DOHH2 (cell line): ENCODE measurements at regions not wholly inside any gene's neighbourhood (a gene's known extent, or its start where the extent isn't known, plus 50 kb on each side); places are given as distances from the start of the nearest gene placed in this dataset.

Experiments used
- CTCF ChIP-seq: fragments of 200-600 bp; sonication (generic); IDR thresholded peaks from one replicate; pipeline ENCODE4 v1.5.1; 2014; ENCODE audit warnings: antibody characterized with exemption, mild to moderate bottlenecking, low read depth, low read length; ENCODE audit not compliant: poor library complexity, severe bottlenecking
- EZH2phosphoT487 ChIP-seq: fragments of 200-600 bp; sonication (generic); IDR thresholded peaks from 2 replicates; pipeline ENCODE4 v1.6.1; 2017; ENCODE audit warnings: borderline replicate concordance, mild to moderate bottlenecking, antibody characterized with exemption, low read length, moderate library complexity, mixed read lengths

- TF ChIP-seq EZH2phosphoT487: no peak
- TF ChIP-seq CTCF: no peak
Measured at GRCh38 chr3:79947469-79947868, 179.7 kb upstream of the ROBO1 start.
